Fibroblast of pulmonary artery (primary cell): ENCODE measurements at regions not wholly inside any gene's neighbourhood (a gene's known extent, or its start where the extent isn't known, plus 50 kb on each side); places are given as distances from the start of the nearest gene placed in this dataset.

Source experiments
- DNase-seq: peaks from one replicate; pipeline ENCODE4 v3.0.0-alpha.2; 2010; ENCODE audit warnings: low read depth
- H3K4me3 ChIP-seq: replicated peaks from 2 replicates; pipeline ENCODE4 v1.5.1; 2011; ENCODE audit warnings: low read depth, mild to moderate bottlenecking, control low read depth, low read length, moderate library complexity
- CTCF ChIP-seq: IDR thresholded peaks from 2 replicates; pipeline ENCODE4 v1.5.1; 2011; ENCODE audit warnings: mild to moderate bottlenecking, control low read depth, low read length, inconsistent platforms; ENCODE audit errors: missing control alignments

GRCh38 chr9:109950710-109951443, 170.9 kb downstream of the PALM2AKAP2 start:
- no peak for DNase-seq
- H3K4me3 ChIP-seq: no peak overlapping the region
- TF ChIP-seq CTCF: no peak

- no peak overlapping the region for H3K4me3 ChIP-seq
Measured at GRCh38 chr9:109953300-109953699, 173.3 kb downstream of the PALM2AKAP2 start.

DNA sequence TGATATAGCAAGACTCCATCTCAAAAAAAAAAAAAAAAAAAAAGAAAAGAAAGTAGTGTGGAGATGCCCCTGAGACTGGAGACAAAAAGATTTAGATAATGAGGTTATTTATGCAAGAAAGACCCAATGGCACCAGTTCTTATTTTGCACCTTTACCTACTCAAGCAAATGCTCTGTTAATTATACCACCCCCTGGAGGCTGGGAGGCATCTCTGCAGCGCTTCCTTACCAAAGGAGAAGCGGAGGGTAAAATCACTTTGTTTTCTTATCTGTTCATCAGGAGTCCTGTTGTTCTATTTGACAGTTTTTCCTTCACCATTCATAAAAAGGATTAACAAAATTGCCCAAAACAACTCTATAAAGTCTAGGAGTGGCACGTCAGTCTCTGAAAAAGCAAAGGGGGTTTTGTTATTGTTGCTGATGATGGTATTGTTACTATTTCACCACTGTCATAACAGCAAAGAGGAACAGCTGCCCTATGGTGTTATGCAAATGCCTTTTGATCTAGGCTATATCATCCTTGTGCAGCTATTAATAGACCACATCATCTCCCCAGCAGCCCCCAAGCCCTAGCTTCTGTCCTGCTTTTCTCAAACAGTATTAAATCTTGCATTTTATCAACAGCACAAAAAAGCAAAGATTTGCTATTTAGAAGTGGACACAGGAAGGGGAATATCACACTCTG, 174.0 kb downstream of the PALM2AKAP2 start:
- peak; percentile 13 for TF ChIP-seq CTCF
- H3K4me3 ChIP-seq: no peak overlapping the region
- DNase-seq: no peak

More at GRCh38 chr9:109953300-109953699, 173.3 kb downstream of the PALM2AKAP2 start:
- no peak for DNase-seq
- TF ChIP-seq CTCF: no peak

GRCh38 chr9:109956717-109957440, 176.9 kb downstream of the PALM2AKAP2 start:
- H3K4me3 ChIP-seq: no peak overlapping the region
- no peak for DNase-seq
- no peak for TF ChIP-seq CTCF

- TF ChIP-seq CTCF: no peak
- no peak for DNase-seq
- H3K4me3 ChIP-seq: no peak overlapping the region
Measured at GRCh38 chr9:109959679-109960078, 179.7 kb downstream of the PALM2AKAP2 start.

DNA sequence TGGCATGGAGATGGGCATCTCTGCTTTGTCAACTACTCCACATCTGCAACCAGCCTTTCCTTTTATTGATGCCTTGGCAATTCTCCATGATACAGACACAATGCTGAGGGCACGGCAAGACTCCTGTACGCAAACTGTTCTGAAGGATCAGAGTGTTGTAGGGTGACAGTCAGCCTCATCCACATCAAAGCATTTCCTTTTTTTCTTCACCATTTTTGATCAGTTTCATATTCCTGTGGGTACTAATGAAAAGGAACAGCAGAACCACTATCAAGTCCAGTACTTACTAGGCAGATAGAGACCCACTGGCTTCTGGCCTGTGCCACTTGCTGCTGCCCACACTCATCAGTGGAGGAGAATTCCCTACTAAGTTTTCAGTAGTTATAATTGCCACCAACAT, 181.6 kb downstream of the PALM2AKAP2 start:
- DNase-seq: no peak
- H3K4me3 ChIP-seq: no peak overlapping the region
- no peak for TF ChIP-seq CTCF
